ENCODE measurements at regions not wholly inside any gene's neighbourhood (a gene's known extent, or its start where the extent isn't known, plus 50 kb on each side); places are given as distances from the start of the nearest gene placed in this dataset.

- TF ChIP-seq CTCF (IDR thresholded peaks at IDR 0.05; ENCODE audit: low read length) = no peak
- TF ChIP-seq EZH2 (IDR thresholded peaks at IDR 0.05; ENCODE audit: borderline replicate concordance, low read length) = no peak
Observed at GRCh38 chr3:14262212-14262611, 83.6 kb downstream of the LSM3 start.
